GM21447 (cell line): ENCODE measurements at regions not wholly inside any gene's neighbourhood (a gene's known extent, or its start where the extent isn't known, plus 50 kb on each side); places are given as distances from the start of the nearest gene placed in this dataset.
"Not testable (repeated sequence)": the region's sequence is repeated elsewhere in the genome, so short reads cannot be mapped to it uniquely, and the experiment has no call there.

Experiments
- ATAC-seq: cut with Tn5 transposase; IDR thresholded peaks from one replicate; pipeline ENCODE4 v1.9.1; 2021; ENCODE audit not compliant: unreplicated experiment

DNA sequence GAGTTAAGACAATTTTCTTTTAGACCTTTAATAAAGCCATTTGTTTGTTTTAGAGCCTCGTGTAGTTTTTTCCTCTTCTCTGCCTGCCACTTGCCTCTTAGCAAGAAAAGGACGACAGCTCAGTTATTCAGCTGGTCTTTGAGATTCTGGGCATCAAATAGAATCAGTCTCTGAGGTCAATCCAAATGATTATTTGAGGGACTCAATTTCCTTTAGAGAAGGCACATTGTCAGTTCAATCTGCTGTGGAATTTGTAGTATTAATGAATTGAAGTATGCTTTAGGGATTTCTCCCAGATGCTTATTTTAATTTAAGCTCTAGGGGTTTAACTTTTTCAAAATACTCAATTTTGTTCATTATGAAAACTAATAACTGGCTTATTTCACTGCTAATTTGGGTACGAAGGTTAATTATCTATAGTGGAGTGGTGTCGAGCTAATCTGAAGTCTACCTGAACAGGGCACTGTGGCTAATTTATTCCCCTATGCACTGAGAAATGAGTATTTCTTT, 841.2 kb upstream of the AUTS2 start:
- no peak for ATAC-seq

DNA sequence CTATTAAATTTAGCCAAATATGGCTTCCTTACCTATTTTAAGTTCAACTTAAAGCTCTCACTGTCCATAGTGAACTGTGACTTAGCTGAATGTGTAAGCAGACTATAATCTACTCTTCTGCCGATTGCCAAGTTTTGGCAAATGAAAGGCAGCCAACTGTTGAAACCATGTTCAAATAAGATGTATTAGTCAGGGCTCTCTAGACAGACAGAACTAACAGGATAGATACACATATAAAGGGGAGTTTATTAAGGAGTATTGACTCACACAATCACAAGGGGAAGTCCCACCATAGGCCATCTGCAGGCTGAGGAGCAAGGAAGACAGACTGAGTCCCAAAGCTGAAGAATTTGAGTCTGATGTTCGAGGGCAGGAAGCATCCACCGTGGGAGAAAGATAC, 837.7 kb upstream of the AUTS2 start:
- ATAC-seq = no peak

DNA sequence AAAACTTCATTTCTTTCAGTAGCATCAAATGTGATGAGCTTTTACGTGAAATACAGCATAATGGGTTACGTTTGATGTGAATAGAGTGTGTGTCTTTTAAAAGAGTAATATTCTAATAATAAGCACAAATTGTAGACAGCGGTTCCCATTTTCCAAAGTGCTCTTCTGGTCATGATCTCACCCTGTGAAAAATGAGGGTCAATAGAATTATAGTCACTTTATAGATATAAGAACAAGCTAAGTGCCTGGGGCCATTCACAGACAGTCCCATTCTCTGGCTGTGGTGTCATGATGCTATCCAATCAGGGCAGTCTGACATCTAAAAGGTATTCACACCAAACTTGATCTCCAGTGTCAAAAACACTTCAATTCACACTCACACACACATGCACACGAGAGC, 830.8 kb upstream of the AUTS2 start:
- ATAC-seq = no peak

DNA sequence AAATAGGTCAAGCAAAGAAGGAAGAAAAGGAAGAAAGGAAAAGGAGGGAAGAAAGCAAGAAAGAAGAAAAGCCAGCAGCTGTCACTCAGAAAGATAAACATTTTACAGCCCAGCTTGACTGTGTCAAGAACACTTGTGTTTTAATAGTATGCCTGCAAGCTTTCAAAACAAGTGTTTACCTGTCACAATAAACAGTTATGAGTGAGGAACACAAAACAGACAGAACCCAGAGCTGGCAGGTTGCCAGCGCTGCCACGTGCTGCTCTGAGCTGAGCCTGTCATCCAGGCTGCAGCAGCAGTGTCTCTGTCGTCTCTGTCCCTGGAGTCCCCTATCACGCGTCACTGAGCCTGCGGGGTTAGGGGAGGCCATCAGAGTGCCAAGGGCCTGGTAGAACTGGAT, 827.6 kb upstream of the AUTS2 start:
- no peak for ATAC-seq

DNA sequence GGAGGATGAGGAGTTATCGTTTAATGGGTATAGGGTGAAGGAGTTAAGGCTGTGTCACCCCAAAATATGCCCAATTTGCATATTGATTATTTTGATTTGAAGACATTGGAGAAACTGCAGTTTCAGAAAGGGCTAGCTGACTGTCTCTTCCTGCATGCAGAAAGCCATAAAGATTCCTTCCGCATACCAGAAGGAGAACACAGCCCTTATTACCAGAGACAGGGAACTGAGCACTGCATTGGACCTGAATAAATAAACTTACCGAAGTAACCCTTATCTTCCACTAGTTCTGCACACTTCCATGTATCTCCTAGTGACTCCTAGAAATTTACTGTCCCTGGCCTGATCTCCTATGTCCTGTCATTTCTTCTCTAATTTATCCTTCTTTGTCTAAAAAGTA, 821.9 kb upstream of the AUTS2 start:
- no peak for ATAC-seq

DNA sequence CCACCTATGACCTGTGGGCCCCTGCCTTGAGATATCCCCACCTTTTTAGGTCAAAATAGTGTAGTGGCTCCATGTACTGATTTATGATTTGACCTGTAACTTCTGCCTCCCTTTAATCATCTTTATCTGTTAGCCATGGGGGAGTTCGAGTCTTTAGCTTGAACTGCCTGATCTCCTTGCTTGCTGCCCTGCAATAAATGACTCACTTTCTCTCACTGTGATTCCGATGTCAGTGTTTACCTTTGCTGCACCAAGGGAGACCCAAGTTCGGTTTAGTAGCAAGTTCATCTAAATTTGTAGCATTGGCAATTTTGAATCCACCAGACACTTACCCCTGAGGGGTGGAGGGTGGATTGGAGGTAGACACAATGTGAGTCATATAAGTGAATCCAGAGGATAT, 814.6 kb upstream of the AUTS2 start:
- no peak for ATAC-seq

DNA sequence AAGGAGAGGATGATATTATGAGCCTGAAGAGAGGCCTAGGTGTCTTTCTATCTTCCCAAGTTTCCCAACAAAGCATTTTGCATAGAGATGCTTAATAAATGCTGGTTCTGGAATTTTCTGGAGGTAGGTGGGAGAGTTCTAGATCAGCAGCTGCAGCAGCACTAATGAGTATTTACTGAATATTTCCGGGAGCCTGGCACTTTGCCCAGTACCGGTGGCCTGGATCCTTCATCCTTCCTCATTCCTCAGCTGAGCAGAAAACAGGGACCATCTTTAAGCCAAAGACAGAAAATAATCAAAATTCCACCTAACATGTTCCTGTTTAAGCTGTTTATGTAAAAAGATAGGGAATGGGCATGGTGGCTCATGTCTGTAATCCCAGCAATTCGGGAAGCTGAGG, 813.2 kb upstream of the AUTS2 start:
- no peak for ATAC-seq

DNA sequence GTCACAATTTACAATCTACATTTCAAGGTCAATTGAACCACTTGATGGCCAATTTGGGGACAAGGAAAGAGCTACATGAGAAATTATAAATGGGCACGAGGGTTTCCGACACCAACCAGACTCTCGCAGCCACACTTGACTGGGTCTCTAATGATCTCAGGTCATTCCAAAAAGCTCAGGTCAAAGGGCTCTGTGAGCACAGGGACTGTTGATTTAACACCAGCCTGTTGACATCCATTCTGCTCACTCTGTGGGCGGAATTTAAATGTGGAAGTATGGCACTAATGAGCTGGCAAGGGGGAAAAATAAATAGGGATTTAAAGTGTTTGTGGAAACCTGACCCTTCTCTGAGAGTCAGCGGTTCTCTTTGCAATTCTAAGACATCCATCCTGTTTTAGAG, 810.7 kb upstream of the AUTS2 start:
- no peak for ATAC-seq

DNA sequence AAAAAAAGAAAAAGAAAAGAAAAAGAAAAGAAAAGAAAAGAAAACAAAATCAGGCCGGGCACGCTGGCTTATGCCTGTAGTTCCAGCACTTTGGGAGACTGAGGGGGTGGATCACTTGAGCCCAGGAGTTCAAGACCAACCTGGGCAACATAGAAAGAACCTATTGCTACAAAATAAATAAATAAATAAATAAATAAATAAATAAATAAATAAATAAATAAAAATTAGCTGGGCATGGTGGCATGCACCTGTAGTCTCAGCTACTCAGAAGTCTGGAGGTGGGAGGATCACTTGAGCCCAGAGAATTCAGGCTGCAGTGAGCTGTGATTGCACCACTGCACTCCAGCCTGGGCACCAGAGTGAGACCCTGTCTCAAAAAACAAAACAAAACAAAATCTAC, 809.7 kb upstream of the AUTS2 start:
- not testable (repeated sequence) for ATAC-seq

DNA sequence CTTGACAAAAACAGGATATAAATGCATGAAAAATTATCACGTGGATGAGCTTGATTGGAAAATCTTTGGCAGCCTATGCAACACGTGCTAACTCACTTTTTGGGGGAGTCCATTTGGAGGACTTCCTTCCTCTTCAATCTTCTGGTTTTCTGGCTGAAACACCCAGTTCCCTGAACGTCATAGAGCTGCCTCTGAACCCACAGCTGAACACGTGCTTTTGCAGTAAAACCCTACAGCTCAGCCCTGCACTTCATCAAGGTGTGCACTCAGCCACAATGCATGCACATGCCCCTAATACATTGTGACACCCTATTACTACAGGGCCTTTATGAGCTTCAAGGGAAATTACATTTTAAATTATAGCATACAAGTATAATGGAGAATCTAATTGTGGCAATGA, 808.7 kb upstream of the AUTS2 start:
- no peak for ATAC-seq

DNA sequence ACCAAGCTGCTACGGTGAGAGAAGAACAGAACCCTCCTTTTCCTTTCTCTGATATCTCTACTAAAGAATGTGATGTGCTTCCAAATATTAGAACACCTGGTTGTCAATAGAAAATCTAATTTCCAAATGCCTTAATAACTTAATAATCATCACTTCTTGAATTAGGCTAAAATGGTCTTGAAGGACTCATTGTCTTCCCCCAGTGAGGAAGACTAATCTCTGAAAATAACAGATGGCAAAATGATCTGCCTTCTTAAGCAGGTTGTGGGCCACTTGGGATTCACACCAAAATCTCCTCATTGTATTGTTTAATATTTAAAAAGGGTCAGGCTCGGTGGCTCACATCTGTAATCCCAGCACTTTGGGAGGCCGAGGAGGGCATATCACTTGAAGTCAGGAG, 805.9 kb upstream of the AUTS2 start:
- ATAC-seq = no peak

DNA sequence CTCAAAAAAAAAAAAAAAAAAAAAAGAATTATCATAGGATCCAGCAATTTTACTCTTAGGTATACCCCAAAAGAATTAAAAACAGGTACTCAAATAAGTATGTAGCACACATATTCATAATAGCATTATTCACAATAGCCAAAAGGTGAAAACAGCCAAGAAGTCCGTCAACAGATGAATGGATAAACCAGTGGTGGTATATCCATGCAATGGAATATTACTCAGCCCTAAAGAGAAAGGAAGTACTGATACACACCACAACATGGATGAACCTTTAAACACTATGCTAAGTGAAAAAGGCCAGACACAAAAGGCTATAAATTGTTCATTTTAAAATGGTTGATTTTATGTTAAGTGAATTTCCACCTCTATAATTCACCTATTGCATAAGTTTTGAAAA, 804.8 kb upstream of the AUTS2 start:
- ATAC-seq = no peak

DNA sequence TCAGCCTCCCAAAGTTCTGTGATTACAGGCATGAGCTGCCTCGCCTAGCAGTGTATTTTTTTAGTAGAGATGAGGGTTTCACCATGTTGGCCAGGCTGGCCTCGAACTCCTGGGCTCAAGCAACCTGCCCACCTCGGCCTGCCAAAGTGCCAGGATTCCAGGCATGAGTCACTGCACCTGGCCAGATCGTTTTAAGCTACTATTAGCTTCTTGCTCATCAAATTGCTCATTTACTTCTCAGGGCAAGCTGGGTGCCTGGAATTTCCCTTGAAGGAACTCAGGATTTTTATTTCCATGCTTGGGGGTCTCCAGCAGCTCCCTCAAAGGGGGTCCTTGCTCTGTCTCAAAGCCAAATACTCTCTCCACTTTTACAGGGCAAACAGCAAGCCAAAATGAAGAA, 798.0 kb upstream of the AUTS2 start:
- ATAC-seq = no peak

DNA sequence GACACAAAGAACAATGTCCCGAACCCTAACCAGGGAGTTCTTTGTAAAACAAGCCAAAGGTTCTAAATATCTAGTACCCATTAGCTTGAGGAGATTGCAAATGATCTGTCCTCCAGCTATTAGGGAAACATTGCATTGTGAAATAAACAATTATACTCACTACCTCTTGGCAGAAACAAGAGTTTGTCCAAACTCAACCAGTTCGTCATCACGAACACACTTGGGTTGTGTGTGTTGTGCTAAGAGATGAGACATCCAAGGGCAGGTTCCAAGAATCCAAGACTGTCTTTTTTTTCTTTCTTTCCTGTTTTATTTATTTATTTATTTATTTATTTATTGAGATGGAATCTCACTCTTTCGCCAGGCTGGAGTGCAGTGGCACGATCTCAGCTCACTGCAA, 793.1 kb upstream of the AUTS2 start:
- no peak for ATAC-seq

DNA sequence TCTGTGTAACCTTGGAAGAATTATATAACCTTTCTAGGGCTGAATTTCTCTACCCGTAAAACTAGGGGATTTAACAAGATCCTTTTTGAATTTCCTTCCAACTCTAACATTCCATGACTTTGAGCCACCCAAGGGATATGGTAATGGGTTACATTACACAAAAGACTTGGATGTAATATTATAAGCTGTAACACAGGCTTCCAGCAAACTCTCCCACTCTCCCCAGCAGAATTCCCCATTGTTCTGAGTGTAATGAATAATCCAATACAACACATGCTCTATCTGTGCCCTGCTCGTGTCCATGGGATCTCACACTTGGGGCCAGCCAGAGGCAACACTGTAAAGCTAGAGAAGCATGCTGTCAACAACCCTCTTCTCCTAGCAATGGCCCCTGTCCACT, 790.6 kb upstream of the AUTS2 start:
- no peak for ATAC-seq

DNA sequence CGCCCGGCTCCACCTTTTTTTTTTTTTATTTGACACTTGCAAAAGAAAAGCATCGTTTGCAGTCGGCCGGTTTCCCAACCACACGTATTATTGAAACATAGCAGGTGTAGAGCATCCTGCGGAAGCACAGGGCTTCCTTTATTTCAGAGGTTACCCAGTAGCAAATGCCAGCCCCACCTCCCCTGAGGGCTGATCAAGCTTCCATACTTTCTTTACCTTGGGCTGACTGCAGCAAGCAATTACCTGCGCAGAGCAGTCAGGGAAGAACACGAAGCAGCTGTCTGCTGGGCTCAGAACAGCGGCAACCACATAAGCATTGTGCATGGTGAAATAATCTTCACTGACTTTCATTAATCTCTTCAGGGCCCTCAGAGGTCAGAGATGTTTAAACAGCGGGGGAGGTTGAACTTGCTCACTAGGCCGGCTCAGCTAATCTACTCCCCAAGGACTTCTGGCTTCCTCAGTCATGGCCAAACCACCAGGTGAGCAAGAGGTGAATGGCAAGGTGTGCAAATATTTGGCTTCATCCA, 784.7 kb upstream of the AUTS2 start:
- ATAC-seq = no peak

DNA sequence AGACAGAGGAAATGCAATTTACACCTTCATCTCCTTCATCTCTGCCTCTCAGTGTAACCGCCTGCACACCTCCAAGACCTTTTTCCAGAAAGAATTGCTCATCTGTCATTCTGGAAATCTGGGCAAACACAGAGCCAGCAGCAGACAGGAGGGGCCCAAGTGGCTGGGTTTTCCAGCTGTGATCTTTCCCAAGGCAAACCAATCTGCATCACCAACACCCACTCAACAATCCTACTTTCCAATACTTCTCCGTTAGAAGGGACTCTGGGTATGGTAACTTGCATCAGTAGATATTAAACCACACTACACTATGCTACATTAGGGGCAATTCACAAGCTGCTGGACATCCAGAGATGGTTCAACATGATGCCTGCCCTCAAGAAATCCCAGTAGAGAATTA, 781.8 kb upstream of the AUTS2 start:
- no peak for ATAC-seq

DNA sequence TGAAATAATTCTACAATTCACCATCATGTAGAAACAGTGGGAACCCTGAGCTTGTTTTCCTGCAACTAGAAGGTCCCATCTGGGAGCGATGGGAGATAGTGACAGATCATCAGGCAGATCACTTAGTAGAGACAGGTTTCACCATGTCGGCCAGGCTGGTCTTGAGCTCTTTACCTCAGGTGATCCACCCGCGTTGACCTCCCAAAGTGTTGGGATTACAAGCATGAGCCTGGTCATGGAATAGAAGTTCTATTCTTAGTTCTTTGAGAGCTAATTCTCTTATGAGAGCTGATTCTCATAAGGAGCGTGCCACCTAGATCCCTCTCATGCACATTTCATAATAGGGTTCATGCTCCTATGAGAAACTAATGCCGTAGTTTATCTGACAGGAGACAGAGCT, 778.0 kb upstream of the AUTS2 start:
- no peak for ATAC-seq

DNA sequence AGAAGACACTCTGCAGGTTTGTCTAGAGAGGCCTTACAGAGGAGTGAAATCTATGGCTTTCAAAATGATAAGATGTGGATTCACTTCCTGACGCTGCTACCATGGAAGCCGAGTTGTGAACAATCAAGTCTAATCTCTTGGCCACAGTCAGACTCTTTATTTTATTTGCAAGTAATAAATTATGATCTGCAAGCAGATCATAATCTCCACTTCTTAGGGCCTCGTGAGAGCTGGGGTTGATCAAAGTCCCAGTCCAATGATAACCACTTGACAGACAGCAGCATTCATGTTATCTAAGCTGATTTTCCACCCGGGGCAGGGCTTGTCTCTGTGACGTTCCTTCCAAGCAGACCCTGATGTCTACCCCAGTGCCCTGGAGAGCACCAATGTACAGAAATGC, 776.4 kb upstream of the AUTS2 start:
- no peak for ATAC-seq

DNA sequence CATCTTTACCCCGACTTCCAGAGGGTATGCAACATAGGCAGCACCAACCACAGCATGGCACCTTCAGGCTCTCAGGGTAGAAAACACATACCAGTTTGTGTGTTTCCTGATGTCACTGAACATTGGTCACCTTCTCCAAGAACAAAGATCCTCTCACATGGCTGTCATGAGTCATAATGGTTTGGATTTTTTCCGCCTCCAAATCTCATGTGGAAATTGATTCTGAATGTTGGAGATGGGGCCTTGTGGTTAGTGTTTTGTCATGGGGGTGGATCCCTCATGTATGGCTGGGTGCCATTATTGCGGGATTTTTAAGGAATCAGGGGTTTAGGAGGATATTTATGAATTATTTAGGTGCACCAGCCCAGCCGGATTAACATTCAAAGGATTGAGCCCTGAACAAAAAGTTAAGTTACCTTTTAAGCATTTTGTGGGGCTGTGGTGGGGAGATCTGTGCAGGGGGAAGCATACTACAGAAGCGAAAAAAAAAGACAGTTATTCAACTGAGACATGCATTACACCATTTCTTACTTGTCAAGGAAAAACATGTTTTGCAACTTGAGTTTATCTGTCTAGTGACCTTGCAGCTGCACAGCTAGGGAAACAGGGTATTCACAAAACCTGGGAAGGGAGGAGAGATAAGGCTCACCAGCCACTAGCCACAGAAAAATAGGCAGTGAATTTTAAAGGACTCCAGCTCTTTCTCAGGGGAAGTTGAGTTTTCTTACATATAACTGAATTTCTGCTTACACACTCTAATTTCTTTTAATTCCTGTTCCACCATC, 774.1 kb upstream of the AUTS2 start:
- no peak for ATAC-seq

DNA sequence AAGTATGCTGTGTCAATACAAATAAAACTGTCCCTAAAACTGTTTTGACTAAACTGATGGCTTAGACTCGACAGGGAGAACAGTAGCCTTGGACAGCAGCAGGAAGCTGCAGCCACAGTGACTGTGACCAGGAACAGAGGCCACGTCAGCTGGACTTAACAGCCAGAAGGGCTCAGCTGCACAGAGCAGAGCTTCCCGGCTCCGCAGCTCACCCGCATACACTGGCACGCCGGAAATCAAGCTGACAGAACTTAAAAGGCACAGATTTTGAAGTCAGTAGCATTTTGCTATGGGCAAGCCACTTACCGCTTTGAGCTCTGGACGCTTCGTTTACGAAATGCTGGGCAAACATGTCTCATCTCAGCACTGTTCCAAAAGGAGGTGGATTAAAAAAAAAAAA, 769.7 kb upstream of the AUTS2 start:
- ATAC-seq = no peak

DNA sequence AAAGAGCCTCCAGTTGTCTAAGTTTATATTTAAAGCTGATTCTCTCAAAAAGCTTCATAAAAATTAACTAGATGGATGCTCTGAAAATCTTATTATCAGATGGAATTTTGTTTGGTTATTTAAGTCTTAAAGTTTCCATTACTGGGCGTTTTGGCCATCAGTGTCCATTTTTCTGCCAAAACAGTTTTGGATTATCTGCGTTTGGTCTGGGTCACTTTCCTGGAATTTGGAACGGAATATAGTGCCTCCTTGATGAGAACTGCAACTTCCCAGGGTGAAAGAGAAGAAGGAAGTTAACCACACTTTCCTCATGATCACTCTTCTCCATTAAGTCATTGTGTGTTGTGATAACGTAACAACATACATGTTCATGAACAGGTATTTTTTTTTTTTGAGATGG, 764.9 kb upstream of the AUTS2 start:
- ATAC-seq = no peak

DNA sequence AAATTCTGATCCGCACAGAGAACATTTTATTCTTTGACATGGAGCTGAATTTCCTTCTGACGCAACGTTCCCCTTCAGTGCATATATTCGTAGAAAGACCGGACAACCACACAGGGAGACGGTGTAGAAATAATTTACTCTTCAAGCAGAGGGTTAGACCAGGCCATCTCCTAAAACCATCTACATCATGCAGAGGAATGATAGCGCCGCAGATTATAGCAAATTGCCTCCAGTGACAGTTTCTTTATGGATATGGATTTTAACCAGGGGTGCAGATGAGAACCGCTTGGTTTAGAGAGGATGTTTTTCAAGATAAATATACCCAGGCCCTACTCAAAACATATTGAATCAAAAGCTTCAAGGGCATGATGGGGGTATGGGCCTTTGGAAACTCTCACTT, 759.3 kb upstream of the AUTS2 start:
- ATAC-seq = no peak
